NCI-H1930 (cell line): ENCODE measurements at regions not wholly inside any gene's neighbourhood (a gene's known extent, or its start where the extent isn't known, plus 50 kb on each side); places are given as distances from the start of the nearest gene placed in this dataset.
A peak's percentile ranks its signal among the peaks of the same experiment; 100 is the strongest.
"Not testable (repeated sequence)": the region's sequence is repeated elsewhere in the genome, so short reads cannot be mapped to it uniquely, and the experiment has no call there.

ENCODE experiments used
- DNase-seq, 2 experiments: peaks; one replicate each; lab custom pipeline; 2025; lab: John Stamatoyannopoulos, UW

GRCh38 chr7:32762925-32763293, 128.7 kb downstream of the KBTBD2 start:
- no peak for DNase-seq

GRCh38 chr7:32762206-32762924, 129.2 kb downstream of the KBTBD2 start:
- not testable (repeated sequence) for DNase-seq

- no peak for DNase-seq
Observed at GRCh38 chr7:32761451-32762205, 129.9 kb downstream of the KBTBD2 start.

GRCh38 chr7:32760755-32761154, 130.8 kb downstream of the KBTBD2 start:
- DNase-seq: not testable (repeated sequence)

- not testable (repeated sequence) for DNase-seq
Observed at GRCh38 chr7:32759859-32760258, 131.7 kb downstream of the KBTBD2 start.

- DNase-seq: not testable (repeated sequence)
Observed at GRCh38 chr7:32753872-32754271, 137.7 kb downstream of the KBTBD2 start.

GRCh38 chr7:32748337-32748736, 143.2 kb downstream of the KBTBD2 start:
- not testable (repeated sequence) for DNase-seq

GRCh38 chr7:32747443-32748148, 144.0 kb downstream of the KBTBD2 start:
- not testable (repeated sequence) for DNase-seq

- DNase-seq: not testable (repeated sequence)
Observed at GRCh38 chr7:32741853-32742476, 149.6 kb downstream of the KBTBD2 start.

GRCh38 chr7:32739749-32740148, 151.8 kb downstream of the KBTBD2 start:
- not testable (repeated sequence) for DNase-seq

GRCh38 chr7:32738390-32738789, 153.2 kb downstream of the KBTBD2 start:
- not testable (repeated sequence) for DNase-seq

GRCh38 chr7:32732767-32733166, 158.8 kb downstream of the KBTBD2 start:
- not testable (repeated sequence) for DNase-seq

GRCh38 chr7:32729335-32729675, 162.3 kb downstream of the KBTBD2 start:
- DNase-seq: not testable (repeated sequence)

- peak; percentile 37 to 58 for DNase-seq
Observed at GRCh38 chr7:32728412-32729334, 162.9 kb downstream of the KBTBD2 start.

GRCh38 chr7:32727483-32728411, 163.8 kb downstream of the KBTBD2 start:
- peak; percentile 13 to 41 for DNase-seq

- not testable (repeated sequence) for DNase-seq
Observed at GRCh38 chr7:32722837-32723236, 168.7 kb downstream of the KBTBD2 start.

GRCh38 chr7:32694182-32694581, 197.4 kb downstream of the KBTBD2 start:
- no peak for DNase-seq

- not testable (repeated sequence) for DNase-seq
Observed at GRCh38 chr7:32691965-32692815, 196.9 kb downstream of the AVL9 start.

GRCh38 chr7:32688092-32688491, 192.8 kb downstream of the AVL9 start:
- DNase-seq: not testable (repeated sequence)
